Keratinocyte (primary cell): ENCODE measurements at regions not wholly inside any gene's neighbourhood (a gene's known extent, or its start where the extent isn't known, plus 50 kb on each side); places are given as distances from the start of the nearest gene placed in this dataset.

Experiments used
- DNase-seq: peaks from one replicate; pipeline ENCODE4 v3.0.0-alpha.2; 2011; ENCODE audit warnings: low read depth, missing footprints, low spot score
- FAIRE-seq: peaks from 2 replicates; lab custom pipeline; 2011; peaks lifted over from hg19 to GRCh38; lab: Jason Lieb, UNC
- H2AFZ ChIP-seq: 2 replicates; pipeline ENCODE4 v1.6.0; 2012; ENCODE audit warnings: low read length, control low read depth, inconsistent platforms; ENCODE audit not compliant: control insufficient read depth
- H3K27ac ChIP-seq: 2 replicates; pipeline ENCODE4 v1.5.1; 2011; ENCODE audit warnings: low read length; ENCODE audit not compliant: control insufficient read depth, insufficient read depth
- H3K27me3 ChIP-seq: 3 replicates; pipeline ENCODE4 v1.6.0; 2011; ENCODE audit warnings: low read length; ENCODE audit not compliant: control insufficient read depth, insufficient read depth; ENCODE audit errors: extremely low read depth
- H3K36me3 ChIP-seq, 2 experiments: 2 replicates in 1 of 2; 3 replicates in 1 of 2; pipeline ENCODE4 v1.5.1; 2011; ENCODE audit warnings: low read length in 2 of 2, mild to moderate bottlenecking in 1 of 2; ENCODE audit not compliant: control insufficient read depth in 2 of 2, insufficient read depth in 2 of 2; ENCODE audit errors: extremely low read depth in 1 of 2
- H3K4me1 ChIP-seq: 3 replicates; pipeline ENCODE4 v1.5.1; 2011; ENCODE audit warnings: low read length; ENCODE audit not compliant: control insufficient read depth, insufficient read depth; ENCODE audit errors: extremely low read depth
- H3K4me2 ChIP-seq: 3 replicates; pipeline ENCODE4 v1.6.0; 2011; ENCODE audit warnings: low read depth, low read length; ENCODE audit not compliant: control insufficient read depth, insufficient read depth; ENCODE audit errors: extremely low read depth
- H3K4me3 ChIP-seq, 3 experiments: fragments of 200-600 bp in 1 of 3; sonication (generic) in 1 of 3; 2 replicates in 2 of 3; 3 replicates in 1 of 3; pipeline ENCODE4 v1.5.1; 2011 to 2016; ENCODE audit warnings: low read length in 3 of 3, mild to moderate bottlenecking in 3 of 3, control low read depth in 2 of 3, inconsistent platforms in 1 of 3, low read depth in 1 of 3, mixed read lengths in 1 of 3, mixed run types in 1 of 3, moderate library complexity in 1 of 3; ENCODE audit not compliant: control insufficient read depth in 2 of 3, insufficient read depth in 2 of 3; ENCODE audit errors: extremely low read depth in 1 of 3
- H3K79me2 ChIP-seq: 2 replicates; pipeline ENCODE4 v1.6.0; 2012; ENCODE audit warnings: low read length; ENCODE audit not compliant: control insufficient read depth, insufficient read depth
- H3K9ac ChIP-seq: 3 replicates; pipeline ENCODE4 v1.6.0; 2011; ENCODE audit warnings: low read length; ENCODE audit not compliant: control insufficient read depth, insufficient read depth; ENCODE audit errors: extremely low read depth
- H3K9me1 ChIP-seq: 3 replicates; pipeline ENCODE4 v1.6.0; 2011; ENCODE audit warnings: low read length; ENCODE audit not compliant: control insufficient read depth, insufficient read depth; ENCODE audit errors: extremely low read depth
- H3K9me3 ChIP-seq: 2 replicates; pipeline ENCODE4 v1.5.1; 2012; ENCODE audit warnings: low read depth, low read length; ENCODE audit not compliant: control insufficient read depth
- H4K20me1 ChIP-seq: 3 replicates; pipeline ENCODE4 v1.6.0; 2011; ENCODE audit warnings: low read length; ENCODE audit not compliant: control insufficient read depth, insufficient read depth; ENCODE audit errors: extremely low read depth
- CTCF ChIP-seq, 3 experiments: IDR thresholded peaks in 1 of 3; conservative IDR thresholded peaks in 1 of 3; optimal IDR thresholded peaks in 1 of 3; 2 replicates in 2 of 3; 3 replicates in 1 of 3; pipeline versions ENCODE3 to v1.5.1; 2011; ENCODE audit warnings: low read length in 3 of 3, mild to moderate bottlenecking in 3 of 3, moderate library complexity in 2 of 3, control low read depth in 1 of 3, inconsistent platforms in 1 of 3; ENCODE audit not compliant: insufficient read depth in 2 of 3; ENCODE audit errors: extremely low read depth in 1 of 3
- EZH2 ChIP-seq: IDR thresholded peaks from one replicate; pipeline ENCODE4 v1.6.1; 2012; ENCODE audit warnings: inconsistent platforms, mild to moderate bottlenecking, low read length, moderate library complexity
- dilution Hi-C: fragments of 300-500 bp; cut with MboI; formaldehyde crosslinking; loops from one replicate; pipeline ENCODE4 v1.7.0; 2020; ENCODE audit warnings: low sequenced_read_pairs; ENCODE audit not compliant: extremely low pct_ligation_motif_present

GRCh38 chr16:18059089-18059488 lies 277.4 kb downstream of the NPIPA8 start:
- Histone ChIP-seq H3K4me3 (no peak overlapping the region), H3K9ac (no peak overlapping the region), H3K4me2 (no peak overlapping the region), H3K4me1 (no peaks in the 10 kb centered on the region), H2AFZ (no peak overlapping the region), H3K27ac (no peak overlapping the region), H3K79me2 (no peaks in the 10 kb centered on the region), H3K36me3 (no peaks in the 10 kb centered on the region), H4K20me1 (no peaks in the 10 kb centered on the region), H3K27me3 (no peaks in the 10 kb centered on the region), H3K9me3 (no peaks in the 10 kb centered on the region), H3K9me1 (no peaks in the 10 kb centered on the region)
- dilution Hi-C loops = no loop called here
- DNase-seq (no peak), FAIRE-seq (no peak)
- TF ChIP-seq CTCF (optimal IDR thresholded peaks at IDR 0.05 in 1 of 3, IDR thresholded peaks at IDR 0.05 in 1 of 3, conservative IDR thresholded peaks at IDR 0.05 in 1 of 3; ENCODE audit: extremely low read depth in 1 of 3, insufficient read depth in 2 of 3, low read length in 3 of 3) (no peak), EZH2 (no peak)

- H3K79me2 ChIP-seq = no peaks in the 10 kb centered on the region
- no peak overlapping the region for H3K4me2 ChIP-seq
- dilution Hi-C loops = no loop called here
- H3K9me3 ChIP-seq = no peaks in the 10 kb centered on the region
- no peaks in the 10 kb centered on the region for H3K36me3 ChIP-seq
- H3K9ac ChIP-seq = no peak overlapping the region
- H3K9me1 ChIP-seq = no peaks in the 10 kb centered on the region
- H4K20me1 ChIP-seq = no peaks in the 10 kb centered on the region
- H2AFZ ChIP-seq = no peak overlapping the region
- FAIRE-seq = no peak
- no peak overlapping the region for H3K27ac ChIP-seq
- TF ChIP-seq EZH2 = no peak
- no peak for TF ChIP-seq CTCF (optimal IDR thresholded peaks at IDR 0.05 in 1 of 3, IDR thresholded peaks at IDR 0.05 in 1 of 3, conservative IDR thresholded peaks at IDR 0.05 in 1 of 3; ENCODE audit: extremely low read depth in 1 of 3, insufficient read depth in 2 of 3, low read length in 3 of 3)
- no peak overlapping the region for H3K4me3 ChIP-seq
- no peaks in the 10 kb centered on the region for H3K27me3 ChIP-seq
- no peaks in the 10 kb centered on the region for H3K4me1 ChIP-seq
- no peak for DNase-seq
These were observed 281.1 kb downstream of the NPIPA8 start for GRCh38 chr16:18055411-18055916.
